ENCODE measurements at regions not wholly inside any gene's neighbourhood (a gene's known extent, or its start where the extent isn't known, plus 50 kb on each side); places are given as distances from the start of the nearest gene placed in this dataset.
A peak's percentile ranks its signal among the peaks of the same experiment; 100 is the strongest.
"Not testable (repeated sequence)": the region's sequence is repeated elsewhere in the genome, so short reads cannot be mapped to it uniquely, and the experiment has no call there.

- no peak for DNase-seq
These were observed 1311.9 kb downstream of the ROBO1 start for GRCh38 chr3:78455712-78456433.

- DNase-seq, result no peak
These were observed 1308.0 kb downstream of the ROBO1 start for GRCh38 chr3:78459796-78460195.

GRCh38 chr3:78462021-78462420, 1305.8 kb downstream of the ROBO1 start:
- DNase-seq, result no peak

- no peak for DNase-seq
These were observed 1291.7 kb downstream of the ROBO1 start for GRCh38 chr3:78476076-78476475.

DNA sequence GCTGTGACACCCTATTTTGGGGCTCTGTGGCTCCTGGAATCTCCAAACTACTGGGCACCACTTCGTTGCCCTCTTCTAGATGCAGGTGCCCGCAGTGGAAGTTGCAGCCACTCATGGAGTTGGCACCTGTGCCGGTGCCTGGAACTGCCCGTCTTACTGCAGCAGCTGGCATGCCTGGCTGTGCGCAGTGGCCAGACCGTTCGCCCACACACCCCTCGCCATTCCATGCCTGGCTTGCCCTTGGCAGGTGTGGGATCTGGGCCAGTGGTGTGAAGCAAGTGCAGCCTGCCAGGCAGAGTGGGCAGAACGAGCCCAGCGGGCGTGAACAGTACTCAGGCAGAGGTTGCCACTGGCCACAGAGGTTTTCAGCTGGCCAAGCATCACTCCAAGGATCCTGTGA, 1286.7 kb downstream of the ROBO1 start:
- DNase-seq, result no peak

- no peak for DNase-seq
These were observed 1284.7 kb downstream of the ROBO1 start for GRCh38 chr3:78483090-78483489.

DNA sequence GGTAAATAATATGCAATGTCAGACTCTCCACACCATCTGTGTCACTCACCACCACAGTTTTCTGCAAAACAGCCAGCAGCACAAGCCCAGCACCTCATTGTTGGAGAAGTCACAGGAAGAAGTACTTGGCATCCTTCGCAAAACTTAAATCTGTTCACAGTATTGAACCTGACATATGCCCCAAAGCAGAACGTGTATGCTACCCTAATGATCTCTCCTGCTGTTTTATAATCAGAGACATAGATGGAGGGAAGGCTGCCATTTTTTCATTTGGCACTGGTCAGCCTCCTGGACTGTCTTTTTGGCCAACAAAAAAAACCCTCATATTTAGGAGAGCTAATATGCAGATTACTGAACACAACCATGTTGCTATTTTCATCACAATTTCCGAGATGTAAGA, 1272.9 kb downstream of the ROBO1 start:
- DNase-seq, result peak; percentile 22

DNA sequence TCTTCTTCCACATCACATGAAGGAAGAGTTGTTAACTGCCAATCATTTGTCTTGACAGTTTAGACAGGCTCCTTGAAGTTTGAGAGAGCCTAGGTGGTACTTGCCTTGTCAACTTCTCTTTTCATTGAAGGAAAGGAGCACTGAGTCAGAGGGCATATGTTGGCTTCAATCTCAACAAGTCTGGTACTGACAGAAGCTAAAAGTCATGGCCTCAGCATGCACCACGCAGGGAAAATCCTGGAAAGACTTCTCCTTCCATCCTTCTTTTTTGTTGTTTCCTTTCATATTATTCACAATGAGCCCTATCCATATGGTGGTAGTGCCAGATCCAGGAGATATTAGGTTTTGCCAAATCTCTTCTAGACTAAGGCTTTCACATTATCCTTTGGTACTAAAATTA, 1272.5 kb downstream of the ROBO1 start:
- no peak for DNase-seq

- peak; percentile 78 for DNase-seq
These were observed 1271.3 kb downstream of the ROBO1 start for GRCh38 chr3:78496501-78496900.

- peak; percentile 78 for DNase-seq
These were observed 1270.8 kb downstream of the ROBO1 start for GRCh38 chr3:78497021-78497420.

DNA sequence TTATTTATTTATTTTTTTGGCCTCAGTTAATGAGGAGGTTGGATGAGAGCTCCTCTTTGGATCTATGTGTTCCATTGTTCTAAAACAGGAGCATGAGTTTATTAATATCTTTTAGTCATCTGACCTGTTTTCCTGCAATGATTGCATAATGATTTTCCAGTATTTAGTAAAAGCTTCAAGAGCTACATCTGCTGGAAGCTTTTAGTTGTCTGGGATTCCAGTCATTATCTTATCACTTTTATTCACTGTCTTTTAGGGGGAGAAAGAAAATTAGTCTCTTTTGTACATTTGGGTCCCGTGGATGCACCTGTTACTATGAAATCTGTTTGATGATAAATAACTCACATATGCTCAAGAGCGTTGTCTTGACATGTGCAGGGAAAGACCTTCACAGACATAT, 1270.0 kb downstream of the ROBO1 start:
- peak; percentile 70 for DNase-seq

GRCh38 chr3:78506061-78506460, 1261.7 kb downstream of the ROBO1 start:
- no peak for DNase-seq

GRCh38 chr3:78506581-78507195, 1261.1 kb downstream of the ROBO1 start:
- DNase-seq, result no peak

GRCh38 chr3:78507196-78507984, 1260.4 kb downstream of the ROBO1 start:
- no peak for DNase-seq

DNA sequence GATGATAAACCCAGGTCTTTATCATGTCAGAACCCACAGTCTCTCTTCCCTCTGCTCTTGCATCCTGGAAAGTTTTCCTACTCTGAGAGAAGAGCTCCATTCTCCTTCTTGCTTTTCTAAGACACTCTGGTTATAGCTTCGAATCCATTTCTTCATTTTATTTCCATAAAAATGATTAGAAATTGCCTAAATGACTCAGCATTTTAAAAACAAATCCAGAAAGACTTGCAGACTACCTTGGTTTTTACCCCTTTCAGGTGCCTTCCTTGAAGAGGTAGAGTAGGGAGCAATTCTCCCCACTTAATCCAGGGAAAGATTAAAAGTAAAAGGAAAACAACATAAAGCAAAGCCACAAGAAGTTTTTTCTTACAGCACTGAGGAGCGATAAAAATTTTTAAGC, 1256.0 kb downstream of the ROBO1 start:
- no peak for DNase-seq

GRCh38 chr3:78512786-78513185, 1255.0 kb downstream of the ROBO1 start:
- not testable (repeated sequence) for DNase-seq

- DNase-seq, result no peak
These were observed 1251.4 kb downstream of the ROBO1 start for GRCh38 chr3:78516437-78516836.

GRCh38 chr3:78516937-78517336, 1250.9 kb downstream of the ROBO1 start:
- DNase-seq, result no peak

- no peak for DNase-seq
These were observed 1249.8 kb downstream of the ROBO1 start for GRCh38 chr3:78517965-78518364.

DNA sequence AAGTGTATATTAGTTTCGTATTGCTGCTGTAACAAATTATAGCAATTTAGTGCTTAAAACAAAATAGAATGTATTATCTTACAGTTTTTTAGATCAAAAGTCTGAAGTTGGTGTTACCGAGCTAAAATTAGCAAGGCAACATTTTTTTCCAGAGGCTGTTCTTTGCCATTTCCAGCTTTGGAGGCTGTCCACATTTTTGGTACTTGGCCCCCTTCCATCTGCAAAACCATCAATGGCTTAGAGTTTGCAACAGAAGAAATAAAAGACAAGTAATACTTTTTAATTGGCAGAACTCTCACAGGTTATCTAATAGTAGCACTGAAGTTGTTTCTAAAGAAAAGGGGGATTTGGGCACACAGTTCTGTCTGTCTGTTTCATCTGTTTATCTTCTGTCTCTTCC, 1248.5 kb downstream of the ROBO1 start:
- no peak for DNase-seq

DNA sequence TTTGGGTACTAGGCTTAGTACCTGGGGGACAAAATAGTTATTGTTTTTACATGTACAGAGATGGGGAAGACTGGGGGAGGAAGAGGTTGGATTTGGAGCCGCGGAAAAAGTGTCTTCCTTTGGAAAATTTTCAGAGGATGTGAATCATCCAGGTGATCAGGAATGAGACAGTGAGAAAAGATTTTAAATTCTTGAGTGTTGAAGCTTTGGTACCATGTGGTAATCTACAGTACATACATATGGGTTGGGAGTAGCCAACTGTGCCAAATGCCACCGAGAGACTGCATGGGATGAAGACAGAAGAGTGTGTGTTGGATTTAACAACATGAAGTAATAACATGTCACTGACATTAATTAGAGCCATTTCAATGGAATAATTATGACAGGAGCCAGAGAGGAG, 1238.2 kb downstream of the ROBO1 start:
- DNase-seq, result no peak

DNA sequence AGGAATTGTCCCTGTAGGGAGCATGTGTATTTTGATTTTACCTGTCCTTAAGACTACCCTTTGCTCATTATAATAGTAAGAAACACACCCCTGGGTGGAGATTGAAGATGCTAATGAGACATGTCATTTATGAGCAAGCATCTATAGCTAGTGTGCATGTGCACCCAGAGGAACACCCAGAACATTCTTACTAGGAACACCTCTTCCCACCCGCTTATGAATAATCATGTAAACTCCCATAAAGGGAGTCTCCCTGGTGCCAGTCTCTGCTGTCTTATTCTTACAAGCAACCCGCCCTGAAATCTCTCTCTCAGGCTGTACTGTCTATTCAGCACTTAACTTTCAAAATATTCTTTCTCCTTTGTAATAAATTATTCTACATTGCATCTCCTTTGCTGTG, 1227.3 kb downstream of the ROBO1 start:
- DNase-seq, result no peak

DNA sequence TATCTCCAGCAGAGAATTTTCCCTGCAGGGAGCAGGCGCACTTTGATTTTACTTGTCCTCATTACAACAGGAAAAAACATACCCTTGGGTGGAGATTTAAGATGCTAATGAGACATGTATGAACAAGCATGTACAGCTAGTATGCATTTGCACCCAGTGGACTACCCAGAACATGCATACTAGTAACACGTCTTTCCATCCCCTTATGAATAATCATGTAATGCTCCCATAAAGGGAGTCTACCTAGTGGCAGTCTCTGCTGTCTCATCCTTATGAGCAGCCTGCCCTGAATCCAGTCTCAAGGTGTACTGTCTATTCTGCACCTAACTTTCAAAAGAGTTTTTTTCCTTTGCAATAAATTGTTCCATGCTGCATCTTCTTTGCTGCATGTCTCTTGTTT, 1222.0 kb downstream of the ROBO1 start:
- no peak for DNase-seq

Measured in NCI-H1092 treated with DMSO at 0.1 percent for 48 hours (cell line).